NCI-H2196 (cell line): ENCODE measurements at regions not wholly inside any gene's neighbourhood (a gene's known extent, or its start where the extent isn't known, plus 50 kb on each side); places are given as distances from the start of the nearest gene placed in this dataset.
A peak's percentile ranks its signal among the peaks of the same experiment; 100 is the strongest.
"Not testable (repeated sequence)": the region's sequence is repeated elsewhere in the genome, so short reads cannot be mapped to it uniquely, and the experiment has no call there.

ENCODE experiments used
- DNase-seq: peaks from one replicate; lab custom pipeline; 2025; ENCODE audit not compliant: unreplicated experiment; lab: John Stamatoyannopoulos, UW

- no peak for DNase-seq
These were observed 173.6 kb downstream of the RPS24 start for GRCh38 chr10:78207216-78207615.

GRCh38 chr10:78207776-78208175 is 174.1 kb downstream of the RPS24 start:
- DNase-seq, result no peak

DNA sequence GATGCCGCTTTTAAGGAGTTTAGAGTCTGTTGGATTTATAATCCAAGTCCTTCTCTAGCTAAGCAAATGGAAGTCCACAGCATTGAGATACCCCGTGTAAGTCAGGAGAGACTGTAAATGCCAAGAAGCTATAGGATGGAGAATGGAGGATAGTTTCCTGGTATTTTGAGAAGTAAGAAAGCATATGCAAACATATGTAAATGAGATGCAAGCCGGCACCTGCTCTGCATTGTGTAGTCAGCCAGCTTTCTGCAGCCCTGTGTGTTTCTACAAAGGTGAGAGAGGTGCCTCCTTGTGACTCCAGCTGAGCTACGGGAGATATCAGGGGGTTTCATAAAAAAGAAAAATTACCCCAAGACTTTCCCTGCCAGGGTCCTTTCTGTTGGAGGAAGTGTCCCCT is 176.3 kb downstream of the RPS24 start:
- DNase-seq, result no peak

- no peak for DNase-seq
These were observed 176.9 kb downstream of the RPS24 start for GRCh38 chr10:78210548-78210947.

DNA sequence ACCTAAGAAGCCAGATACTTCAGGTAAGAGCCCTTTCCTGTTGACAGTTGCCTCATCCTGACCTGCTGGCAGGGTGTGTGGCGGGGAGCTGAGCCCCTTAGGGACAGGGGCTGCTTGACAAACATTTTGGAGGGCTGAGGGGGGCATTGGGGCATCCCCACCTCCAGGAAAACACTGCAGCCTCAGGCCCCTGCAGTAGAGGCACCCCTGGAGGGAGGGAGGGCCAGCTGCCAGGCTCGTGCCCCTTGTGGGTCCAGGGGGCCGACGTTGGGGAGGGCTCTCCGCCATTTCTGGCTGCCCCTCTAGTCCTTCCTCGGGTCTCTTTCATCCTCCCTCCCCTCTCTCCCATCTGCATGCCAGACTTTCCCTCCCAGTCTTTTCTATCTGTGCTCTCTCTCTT is 177.3 kb downstream of the RPS24 start:
- DNase-seq, result no peak

GRCh38 chr10:78211561-78212051 is 177.9 kb downstream of the RPS24 start:
- DNase-seq, result peak; percentile 31

- DNase-seq, result peak; percentile 75
These were observed 178.6 kb downstream of the RPS24 start for GRCh38 chr10:78212060-78212785.

DNA sequence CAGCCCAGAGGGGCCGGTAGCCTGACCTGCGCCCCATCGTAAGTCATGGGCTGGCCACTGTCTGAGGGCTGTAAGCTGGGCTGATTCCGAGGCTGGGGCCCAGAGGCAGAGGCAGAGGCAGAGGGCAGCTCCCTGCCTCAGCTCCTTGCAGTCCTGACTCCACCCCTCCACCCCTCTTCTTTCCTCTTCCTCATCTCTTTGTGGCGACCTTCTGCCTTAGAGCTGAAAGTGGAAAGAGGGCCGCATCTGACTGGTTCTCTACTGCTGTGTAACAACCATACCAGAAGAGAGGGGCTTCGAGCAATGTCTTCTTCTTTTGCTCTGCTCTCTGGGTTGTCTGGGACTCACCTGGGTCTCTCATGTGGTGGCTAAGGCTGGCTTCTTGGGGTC is 179.1 kb downstream of the RPS24 start:
- no peak for DNase-seq

- no peak for DNase-seq
These were observed 181.3 kb downstream of the RPS24 start for GRCh38 chr10:78214955-78215354.

DNA sequence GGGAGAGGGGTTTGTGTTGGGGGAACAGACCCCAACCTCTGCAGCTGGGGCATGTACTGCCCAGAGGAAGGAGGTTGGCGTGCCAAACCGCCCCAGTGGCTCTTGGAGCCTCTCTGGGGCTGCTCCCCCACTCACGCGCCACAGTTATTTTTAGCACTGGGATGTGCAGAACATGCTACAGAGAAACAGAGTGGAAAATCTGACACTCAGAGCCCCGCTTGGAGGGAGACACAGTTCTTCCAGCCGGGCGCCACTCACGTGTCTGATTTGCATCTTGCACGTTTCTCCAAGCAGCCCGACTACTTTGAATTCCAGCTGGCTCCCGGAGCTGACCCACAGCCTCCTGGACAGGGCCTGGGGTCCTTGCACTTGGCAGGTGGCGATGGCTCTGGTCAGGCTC is 182.0 kb downstream of the RPS24 start:
- DNase-seq, result no peak

DNA sequence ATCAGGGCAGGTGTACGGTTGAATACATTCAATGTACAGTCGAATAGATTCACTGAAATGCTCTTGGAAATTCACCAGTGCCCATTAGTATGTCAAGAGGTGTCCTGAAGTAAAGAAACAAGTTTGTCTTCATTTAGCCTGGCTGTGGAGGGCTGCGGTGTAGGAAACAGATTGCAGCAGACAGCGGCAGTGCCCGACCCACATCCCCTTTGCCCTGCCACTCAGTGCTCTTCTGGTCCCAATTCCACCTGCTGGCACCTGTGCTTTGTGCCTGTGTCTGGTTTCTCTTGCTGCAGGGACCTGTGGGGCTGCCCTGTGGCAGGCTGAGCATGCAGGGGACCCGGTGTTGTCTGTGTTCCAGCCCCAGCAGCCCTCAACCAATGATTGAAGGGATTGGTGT is 183.7 kb downstream of the RPS24 start:
- DNase-seq, result no peak

- no peak for DNase-seq
These were observed 185.3 kb downstream of the RPS24 start for GRCh38 chr10:78218798-78219490.

- not testable (repeated sequence) for DNase-seq
These were observed 185.9 kb downstream of the RPS24 start for GRCh38 chr10:78219568-78219967.

GRCh38 chr10:78220781-78221180 is 187.1 kb downstream of the RPS24 start:
- DNase-seq, result no peak

- peak; percentile 17 for DNase-seq
These were observed 188.6 kb downstream of the RPS24 start for GRCh38 chr10:78222096-78222790.

GRCh38 chr10:78223088-78223487 is 189.4 kb downstream of the RPS24 start:
- DNase-seq, result peak; percentile 1

GRCh38 chr10:78224602-78225001 is 190.9 kb downstream of the RPS24 start:
- no peak for DNase-seq

- no peak for DNase-seq
These were observed 191.9 kb downstream of the RPS24 start for GRCh38 chr10:78225594-78225993.

DNA sequence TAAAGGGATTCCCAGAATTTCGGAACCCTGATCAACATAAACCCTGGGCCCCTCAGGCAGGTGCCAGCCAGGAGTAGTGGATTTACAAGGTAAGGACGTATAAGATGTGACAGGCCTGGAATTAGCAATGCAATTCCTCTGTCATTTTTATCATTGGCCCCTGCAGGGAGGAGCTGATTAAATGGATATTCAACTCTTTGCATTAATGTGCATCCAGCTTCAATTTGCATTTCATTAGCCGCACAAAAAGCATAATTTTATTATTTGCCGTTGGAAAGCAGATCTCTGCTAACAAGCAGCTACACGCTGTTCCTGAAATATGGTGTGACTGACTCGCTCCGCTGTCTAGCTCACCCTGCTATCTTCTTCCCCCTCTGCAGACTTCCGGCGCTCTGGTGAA is 195.8 kb downstream of the RPS24 start:
- no peak for DNase-seq

- DNase-seq, result no peak
These were observed 196.4 kb downstream of the RPS24 start for GRCh38 chr10:78229950-78230675.

DNA sequence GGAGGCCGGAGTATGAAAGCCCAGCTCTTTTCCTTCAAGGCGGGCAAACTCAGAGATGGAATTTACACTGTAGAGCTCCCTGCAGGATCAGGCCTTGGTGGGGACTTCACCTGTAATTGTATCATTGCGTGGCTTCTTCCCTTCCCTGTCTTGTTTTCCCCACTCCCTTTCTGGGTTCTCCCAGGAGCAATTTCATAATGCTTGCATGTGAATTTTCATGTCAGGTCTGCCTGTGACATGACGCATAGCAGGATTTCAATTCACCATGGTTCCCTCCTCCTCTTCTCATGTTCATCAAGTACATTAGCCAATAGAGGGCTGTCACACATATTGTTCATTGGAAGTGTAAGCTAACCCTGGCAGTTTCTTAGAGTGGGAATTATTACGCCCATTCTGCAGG is 197.7 kb downstream of the RPS24 start:
- no peak for DNase-seq
